Neural progenitor cell (in vitro differentiated cells): ENCODE measurements at regions not wholly inside any gene's neighbourhood (a gene's known extent, or its start where the extent isn't known, plus 50 kb on each side); places are given as distances from the start of the nearest gene placed in this dataset.

Source experiments
- CTCF ChIP-seq: fragments of 200-600 bp; sonication (generic); IDR thresholded peaks from 2 replicates; pipeline ENCODE4 v1.5.1; 2017; ENCODE audit warnings: antibody characterized with exemption, mild to moderate bottlenecking
- EZH2 ChIP-seq: fragments of 200-600 bp; sonication (generic); IDR thresholded peaks from 2 replicates; pipeline ENCODE4 v1.6.1; 2017; ENCODE audit warnings: antibody characterized with exemption, mild to moderate bottlenecking, moderate library complexity
- EZH2phosphoT487 ChIP-seq: fragments of 200-600 bp; sonication (generic); IDR thresholded peaks from 2 replicates; pipeline ENCODE4 v1.6.1; 2017; ENCODE audit warnings: antibody characterized with exemption

- TF ChIP-seq CTCF (no peak), EZH2 (no peak), EZH2phosphoT487 (no peak)
Measured at GRCh38 chr6:8855411-8855810, 420.1 kb upstream of the SLC35B3 start.
